ENCODE measurements at regions not wholly inside any gene's neighbourhood (a gene's known extent, or its start where the extent isn't known, plus 50 kb on each side); places are given as distances from the start of the nearest gene placed in this dataset.

GRCh38 chr20:40055711-40056110 is 633.3 kb downstream of the MAFB start:
- Histone ChIP-seq H3K79me2 (ENCODE audit: insufficient read depth, low read length) (no peaks in the 10 kb centered on the region), H3K4me3 (ENCODE audit: insufficient read depth, low read length, poor library complexity, severe bottlenecking) (no peak overlapping the region), H3K4me2 (ENCODE audit: low read depth, low read length, poor library complexity, severe bottlenecking) (no peak overlapping the region), H3F3A (ENCODE audit: insufficient read depth) (no peaks in the 10 kb centered on the region), H2AFZ (ENCODE audit: low read depth, low read length, severe bottlenecking) (no peak overlapping the region), H3K9ac (ENCODE audit: low read length) (no peak overlapping the region), H3K27ac (ENCODE audit: low read depth, low read length) (no peak overlapping the region), H3K27me3 (ENCODE audit: low read length) (no peaks in the 10 kb centered on the region), H4K20me1 (ENCODE audit: low read depth, low read length) (no peaks in the 10 kb centered on the region), H3K36me3 (ENCODE audit: low read length) (no peaks in the 10 kb centered on the region), H3K9me2 (replicated peaks; ENCODE audit: insufficient read depth, low read length) (no peaks in the 10 kb centered on the region), H3K9me3 (ENCODE audit: insufficient read depth, low read length) (no peaks in the 10 kb centered on the region)
- TF ChIP-seq EZH2phosphoT487 (conservative IDR thresholded peaks at IDR 0.05; ENCODE audit: low read length) (no peak), CTCF (IDR thresholded peaks at IDR 0.05; ENCODE audit: insufficient read depth, low read length, poor library complexity, severe bottlenecking) (no peak)

GRCh38 chr20:40054311-40054710 is 634.7 kb downstream of the MAFB start:
- no peaks in the 10 kb centered on the region for H3K27me3 ChIP-seq (ENCODE audit: low read length)
- no peaks in the 10 kb centered on the region for H3F3A ChIP-seq (ENCODE audit: insufficient read depth)
- H3K4me3 ChIP-seq (ENCODE audit: insufficient read depth, low read length, poor library complexity, severe bottlenecking): no peak overlapping the region
- no peak overlapping the region for H3K4me2 ChIP-seq (ENCODE audit: low read depth, low read length, poor library complexity, severe bottlenecking)
- no peak overlapping the region for H3K9ac ChIP-seq (ENCODE audit: low read length)
- TF ChIP-seq EZH2phosphoT487 (conservative IDR thresholded peaks at IDR 0.05; ENCODE audit: low read length) (no peak), CTCF (IDR thresholded peaks at IDR 0.05; ENCODE audit: insufficient read depth, low read length, poor library complexity, severe bottlenecking) (no peak)
- H3K9me3 ChIP-seq (ENCODE audit: insufficient read depth, low read length): no peaks in the 10 kb centered on the region
- no peaks in the 10 kb centered on the region for H3K9me2 ChIP-seq (replicated peaks; ENCODE audit: insufficient read depth, low read length)
- no peak overlapping the region for H2AFZ ChIP-seq (ENCODE audit: low read depth, low read length, severe bottlenecking)
- H3K79me2 ChIP-seq (ENCODE audit: insufficient read depth, low read length): no peaks in the 10 kb centered on the region
- no peaks in the 10 kb centered on the region for H3K36me3 ChIP-seq (ENCODE audit: low read length)
- no peak overlapping the region for H3K27ac ChIP-seq (ENCODE audit: low read depth, low read length)
- H4K20me1 ChIP-seq (ENCODE audit: low read depth, low read length): no peaks in the 10 kb centered on the region

- H2AFZ ChIP-seq (ENCODE audit: low read depth, low read length, severe bottlenecking): no peak overlapping the region
Measured at GRCh38 chr20:40050596-40050995, 638.4 kb downstream of the MAFB start.

More at GRCh38 chr20:40050596-40050995, 638.4 kb downstream of the MAFB start:
- no peaks in the 10 kb centered on the region for H3F3A ChIP-seq (ENCODE audit: insufficient read depth)
- H3K9me2 ChIP-seq (replicated peaks; ENCODE audit: insufficient read depth, low read length): no peaks in the 10 kb centered on the region
- no peaks in the 10 kb centered on the region for H3K27me3 ChIP-seq (ENCODE audit: low read length)
- H3K9me3 ChIP-seq (ENCODE audit: insufficient read depth, low read length): no peaks in the 10 kb centered on the region
- H3K27ac ChIP-seq (ENCODE audit: low read depth, low read length): no peak overlapping the region
- no peaks in the 10 kb centered on the region for H4K20me1 ChIP-seq (ENCODE audit: low read depth, low read length)
- no peaks in the 10 kb centered on the region for H3K36me3 ChIP-seq (ENCODE audit: low read length)
- no peak overlapping the region for H3K9ac ChIP-seq (ENCODE audit: low read length)
- no peak overlapping the region for H3K4me2 ChIP-seq (ENCODE audit: low read depth, low read length, poor library complexity, severe bottlenecking)
- TF ChIP-seq EZH2phosphoT487 (conservative IDR thresholded peaks at IDR 0.05; ENCODE audit: low read length) (no peak), CTCF (IDR thresholded peaks at IDR 0.05; ENCODE audit: insufficient read depth, low read length, poor library complexity, severe bottlenecking) (no peak)
- no peaks in the 10 kb centered on the region for H3K79me2 ChIP-seq (ENCODE audit: insufficient read depth, low read length)
- no peak overlapping the region for H3K4me3 ChIP-seq (ENCODE audit: insufficient read depth, low read length, poor library complexity, severe bottlenecking)

Measured in SU-DHL-6 (cell line).